ENCODE measurements at regions not wholly inside any gene's neighbourhood (a gene's known extent, or its start where the extent isn't known, plus 50 kb on each side); places are given as distances from the start of the nearest gene placed in this dataset.
"Not testable (repeated sequence)": the region's sequence is repeated elsewhere in the genome, so short reads cannot be mapped to it uniquely, and the experiment has no call there.

DNA sequence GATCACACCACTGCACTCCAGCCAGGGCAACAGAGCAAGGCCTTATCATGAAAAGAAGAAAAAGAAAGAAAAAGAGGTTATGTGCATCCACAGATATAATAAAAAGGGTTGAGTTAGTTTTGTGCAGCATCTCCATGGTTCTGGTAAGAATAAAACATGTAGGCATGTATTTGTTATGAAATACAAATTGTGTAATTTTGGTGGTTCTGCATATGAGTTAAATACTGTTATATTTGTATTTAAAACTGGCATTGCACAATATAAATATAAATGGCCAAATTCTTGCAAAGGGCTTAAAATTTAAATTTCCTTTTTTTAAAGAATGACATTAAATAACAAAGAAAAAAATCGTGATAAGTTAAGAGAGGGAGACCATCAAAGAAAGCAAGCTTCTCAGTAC, 159.1 kb upstream of the PREP start:
- peak; percentile 26 for DNase-seq

DNA sequence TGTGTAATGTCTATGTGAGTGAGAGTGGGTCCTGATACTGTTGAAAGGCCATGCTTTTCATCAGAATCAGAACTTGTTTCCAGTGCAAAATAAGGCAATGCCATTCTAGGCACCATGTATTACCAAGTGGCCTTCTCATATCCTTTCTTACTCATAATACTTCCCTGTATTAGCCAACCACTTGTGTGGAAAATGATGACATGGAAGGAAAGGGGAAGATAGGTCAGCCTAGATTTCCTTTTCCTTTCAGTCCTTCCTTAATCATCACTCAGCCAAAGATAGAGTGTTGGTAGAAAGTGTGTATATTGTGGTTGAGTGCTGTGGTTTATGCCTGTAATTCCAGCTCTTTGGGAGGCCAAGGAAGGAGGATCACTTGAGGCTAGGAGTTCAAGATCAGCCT, 158.6 kb upstream of the PREP start:
- DNase-seq = peak; percentile 82

- peak; percentile 54 for DNase-seq
These were observed 157.8 kb upstream of the PREP start for GRCh38 chr6:105560611-105561066.

DNA sequence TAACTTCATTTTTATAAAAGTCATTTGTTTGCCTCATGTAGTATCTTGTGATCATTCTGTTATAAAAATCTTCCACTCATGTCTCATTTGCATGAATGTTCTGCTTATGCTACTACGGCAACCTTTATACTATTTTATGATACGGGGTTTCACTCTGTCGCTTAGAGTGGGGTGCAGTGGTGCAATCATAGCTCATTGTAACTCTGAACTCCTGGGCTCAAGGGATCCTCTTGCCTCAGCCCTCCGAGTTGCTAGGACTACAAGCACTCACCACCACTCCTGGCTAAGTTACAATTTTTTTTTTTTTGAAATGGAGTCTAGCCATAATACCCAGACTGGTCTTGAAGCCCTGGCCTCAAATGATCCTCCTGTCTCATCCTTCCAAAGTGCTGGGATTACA, 154.4 kb upstream of the PREP start:
- no peak for DNase-seq

- DNase-seq = peak; percentile 79
These were observed 150.3 kb upstream of the PREP start for GRCh38 chr6:105553171-105553570.

GRCh38 chr6:105550955-105551620, 148.2 kb upstream of the PREP start:
- no peak for DNase-seq

- no peak for DNase-seq
These were observed 143.9 kb upstream of the PREP start for GRCh38 chr6:105546754-105547153.

GRCh38 chr6:105545947-105546731, 143.3 kb upstream of the PREP start:
- no peak for DNase-seq

GRCh38 chr6:105545228-105545920, 142.5 kb upstream of the PREP start:
- DNase-seq = peak; percentile 39

- DNase-seq = no peak
These were observed 137.0 kb upstream of the PREP start for GRCh38 chr6:105539911-105540310.

GRCh38 chr6:105537981-105538578, 135.2 kb upstream of the PREP start:
- DNase-seq = no peak

DNA sequence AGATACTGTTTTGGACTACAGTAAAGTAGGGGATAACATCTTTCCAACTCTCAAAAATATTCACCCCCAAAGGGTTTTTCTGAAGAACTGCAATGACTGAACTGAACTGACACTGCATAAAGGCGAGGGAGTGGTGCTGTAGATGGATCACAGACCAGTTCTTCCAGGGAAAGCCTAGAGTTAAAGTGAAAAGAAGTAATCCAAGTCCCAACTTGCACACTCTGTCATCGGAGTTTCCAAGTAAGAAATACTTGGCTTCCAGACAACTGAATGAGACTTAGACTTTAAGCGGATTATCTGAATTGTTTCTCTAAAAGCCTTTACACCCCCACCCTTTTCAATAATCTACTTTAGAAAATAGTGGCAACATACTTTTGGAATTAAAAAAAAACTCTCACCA, 134.1 kb upstream of the PREP start:
- no peak for DNase-seq

DNA sequence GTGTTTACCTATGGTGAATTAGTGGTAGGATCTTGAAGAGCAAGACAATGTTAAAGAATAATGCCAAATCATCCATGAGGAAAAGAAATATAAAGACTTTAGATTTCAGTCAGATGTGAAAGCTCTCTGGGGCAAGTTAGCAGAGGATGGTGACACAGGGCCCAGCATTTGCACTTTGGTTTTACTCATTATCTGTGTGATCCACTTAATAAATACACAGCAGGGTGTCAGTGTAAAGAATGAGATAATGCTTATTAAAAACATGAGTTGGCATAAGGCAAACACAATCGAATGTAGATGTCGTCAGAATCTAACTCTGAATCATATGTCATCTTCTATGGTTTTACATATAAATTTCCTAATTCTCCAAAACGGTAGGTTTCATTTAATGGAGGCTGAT, 130.4 kb upstream of the PREP start:
- DNase-seq = no peak

GRCh38 chr6:105526225-105526872, 123.5 kb upstream of the PREP start:
- peak; percentile 4 for DNase-seq

GRCh38 chr6:105522626-105523322, 119.9 kb upstream of the PREP start:
- DNase-seq = no peak

DNA sequence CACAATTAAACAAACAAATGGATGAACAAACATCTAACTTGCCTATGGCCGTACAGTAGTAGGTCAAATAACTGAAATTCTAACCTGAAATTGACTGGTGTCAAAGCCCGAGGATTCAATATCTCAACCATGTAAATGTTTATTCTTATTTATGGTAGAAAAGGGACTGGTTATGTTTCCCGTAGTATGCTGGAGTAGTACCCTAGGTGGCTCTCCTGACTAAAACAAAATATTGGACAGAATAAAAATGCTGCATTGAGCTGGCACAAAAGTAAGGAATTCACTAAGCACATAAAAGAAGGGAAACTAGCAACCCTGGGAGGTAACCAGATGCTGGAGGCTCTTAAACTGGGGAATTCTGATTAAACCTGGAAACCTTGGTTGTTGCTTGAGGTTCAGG, 117.1 kb upstream of the PREP start:
- DNase-seq = no peak

DNA sequence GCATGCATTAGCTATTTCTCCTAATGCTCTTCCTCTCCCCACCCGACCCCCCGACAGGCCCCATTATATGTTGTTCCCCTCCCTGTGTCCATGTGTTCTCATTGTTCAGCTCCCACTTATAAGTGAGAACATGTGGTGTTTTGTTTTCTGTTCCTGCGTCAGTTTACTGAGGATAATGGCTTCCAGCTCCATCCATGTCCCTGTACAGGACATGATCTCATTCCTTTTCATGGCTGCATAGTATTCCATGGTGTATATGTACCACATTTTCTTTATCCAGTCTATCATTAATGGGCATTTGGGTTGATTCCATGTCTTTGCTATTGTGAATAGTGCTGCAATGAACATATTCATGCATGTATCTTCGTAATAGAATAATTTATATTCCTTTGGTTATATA, 116.1 kb upstream of the PREP start:
- not testable (repeated sequence) for DNase-seq

- no peak for DNase-seq
These were observed 112.2 kb upstream of the PREP start for GRCh38 chr6:105515054-105515453.

- DNase-seq = no peak
These were observed 111.4 kb upstream of the PREP start for GRCh38 chr6:105514306-105514705.

DNA sequence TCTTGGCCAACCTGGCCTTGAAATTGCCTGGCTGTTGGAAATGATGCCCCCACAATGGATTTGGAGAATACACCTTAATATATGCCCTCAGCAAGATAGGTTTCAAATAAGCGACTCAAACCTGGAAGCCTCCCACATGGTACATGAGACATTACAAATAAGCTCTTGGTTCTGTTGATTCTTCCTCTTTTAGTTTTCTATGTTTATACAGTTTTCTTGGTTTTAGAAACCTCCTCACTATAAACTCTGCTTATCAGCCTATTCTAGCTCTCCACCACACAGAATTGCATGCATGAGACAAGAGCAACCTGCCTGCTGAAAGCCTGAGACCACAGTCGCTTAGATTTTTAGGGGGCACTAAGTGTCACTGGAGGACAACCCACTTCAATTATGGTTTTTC, 108.8 kb upstream of the PREP start:
- DNase-seq = no peak

- peak; percentile 9 for DNase-seq
These were observed 107.9 kb upstream of the PREP start for GRCh38 chr6:105510746-105511145.

Data from suppressor macrophage treated with lipopolysaccharide for 4 hours (primary cell).